SK-N-MC (cell line): ENCODE measurements at regions not wholly inside any gene's neighbourhood (a gene's known extent, or its start where the extent isn't known, plus 50 kb on each side); places are given as distances from the start of the nearest gene placed in this dataset.

Source experiments
- DNase-seq: peaks from one replicate; pipeline ENCODE4 v3.0.0-alpha.2; 2011; ENCODE audit warnings: low read depth, low spot score
- H3K27ac ChIP-seq: fragments of 200-600 bp; sonication (generic); 2 replicates; pipeline ENCODE4 v1.5.1; 2016; ENCODE audit warnings: mixed run types
- H3K36me3 ChIP-seq: fragments of 200-600 bp; sonication (generic); 2 replicates; pipeline ENCODE4 v1.6.1; 2017; ENCODE audit warnings: antibody characterized with exemption, low read length, mixed read lengths; ENCODE audit not compliant: insufficient read depth
- H3K4me3 ChIP-seq: fragments of 200-600 bp; sonication (generic); 2 replicates; pipeline ENCODE4 v1.5.1; 2016
- H3K9ac ChIP-seq: fragments of 200-600 bp; sonication (generic); 2 replicates; pipeline ENCODE4 v1.8.0; 2017; ENCODE audit warnings: mixed run types, mixed read lengths; ENCODE audit not compliant: insufficient read length
- H3K9me3 ChIP-seq: fragments of 200-600 bp; sonication (generic); 2 replicates; pipeline ENCODE4 v1.6.1; 2017; ENCODE audit warnings: low read depth, mild to moderate bottlenecking, antibody characterized with exemption, low read length, moderate library complexity, mixed read lengths
- EZH2 ChIP-seq: fragments of 200-600 bp; sonication (generic); IDR thresholded peaks from one replicate; pipeline ENCODE4 v1.6.1; 2017; ENCODE audit warnings: antibody characterized with exemption
- FOXP2 ChIP-seq: optimal IDR thresholded peaks from 2 replicates; pipeline ENCODE3; 2011; ENCODE audit warnings: mild to moderate bottlenecking, moderate library complexity; ENCODE audit not compliant: insufficient read depth; ENCODE audit errors: extremely low read length, control extremely low read depth
- POLR2AphosphoS5 ChIP-seq: IDR thresholded peaks from 2 replicates; pipeline ENCODE4 v1.6.1; 2012; ENCODE audit warnings: mild to moderate bottlenecking, low read depth, low read length, borderline replicate concordance

DNA sequence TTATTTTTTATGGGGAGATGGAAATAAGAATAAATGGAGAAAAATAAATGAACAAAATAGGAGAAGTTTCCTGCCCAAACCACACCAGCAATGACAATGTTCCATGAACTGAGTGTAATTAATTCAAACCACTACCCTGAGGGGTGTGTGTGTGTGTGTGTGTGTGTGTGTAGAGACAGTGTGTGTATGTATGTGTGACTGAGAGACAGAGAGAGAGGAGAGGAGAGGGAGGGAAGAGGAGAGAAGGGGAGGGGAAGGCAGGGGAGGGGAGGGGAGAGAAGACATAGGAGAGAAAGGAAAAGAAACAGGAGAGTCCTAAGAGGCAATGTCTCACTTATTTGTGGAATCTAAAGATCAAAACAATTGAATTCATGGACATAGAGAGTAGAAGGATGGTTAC is 65.0 kb upstream of the POU2AF1 start:
- Histone ChIP-seq H3K9ac (no peak overlapping the region), H3K9me3 (no peaks in the 10 kb centered on the region), H3K36me3 (no peaks in the 10 kb centered on the region), H3K27ac (no peak overlapping the region), H3K4me3 (no peak overlapping the region)
- DNase-seq: no peak
- no peak for TF ChIP-seq FOXP2
- TF ChIP-seq EZH2: no peak
- TF ChIP-seq POLR2AphosphoS5: no peak

DNA sequence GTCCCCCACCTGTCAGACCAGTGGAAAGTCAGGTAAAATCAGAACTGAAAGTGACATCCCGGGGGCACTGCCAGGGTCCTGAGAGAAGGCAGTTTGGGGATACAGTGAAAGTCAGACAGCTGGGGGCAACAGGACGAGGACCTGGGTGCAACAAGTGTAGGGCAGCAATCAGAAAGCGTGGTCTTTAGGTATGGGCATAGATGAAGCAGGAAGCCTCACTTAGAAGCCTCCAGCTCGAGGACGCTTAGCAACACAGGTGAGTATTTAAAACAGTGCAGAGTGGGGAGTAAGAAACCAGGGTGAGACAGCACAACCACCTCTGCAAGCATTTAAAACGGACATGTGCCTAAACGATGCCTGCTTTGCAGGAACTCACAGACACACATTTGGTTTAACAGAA is 64.6 kb upstream of the POU2AF1 start:
- H3K27ac ChIP-seq: no peak overlapping the region
- TF ChIP-seq EZH2: no peak
- TF ChIP-seq FOXP2: no peak
- no peak for TF ChIP-seq POLR2AphosphoS5
- H3K4me3 ChIP-seq: no peak overlapping the region
- H3K36me3 ChIP-seq: no peaks in the 10 kb centered on the region
- no peak overlapping the region for H3K9ac ChIP-seq
- DNase-seq: no peak
- no peaks in the 10 kb centered on the region for H3K9me3 ChIP-seq

DNA sequence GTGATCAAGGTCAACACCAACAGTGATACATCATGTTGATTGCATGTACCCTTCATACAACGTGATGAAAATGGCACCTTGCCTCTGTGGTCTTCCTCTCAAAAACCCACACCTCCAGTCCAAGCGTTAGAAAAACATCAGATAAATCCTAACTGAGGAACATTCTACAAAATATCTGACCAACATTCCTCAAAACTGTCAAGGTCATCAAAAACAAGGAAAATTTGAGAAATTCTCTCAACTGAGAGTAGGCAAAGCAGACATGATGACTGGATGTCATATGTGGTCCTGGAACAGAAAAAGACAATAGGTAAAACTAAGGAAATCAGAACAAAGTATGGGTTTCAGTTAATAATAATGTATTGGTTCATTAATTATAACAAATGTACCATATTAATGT is 64.0 kb upstream of the POU2AF1 start:
- H3K36me3 ChIP-seq: no peaks in the 10 kb centered on the region
- no peak for TF ChIP-seq EZH2
- H3K9me3 ChIP-seq: no peaks in the 10 kb centered on the region
- DNase-seq: no peak
- no peak overlapping the region for H3K27ac ChIP-seq
- H3K9ac ChIP-seq: no peak overlapping the region
- no peak overlapping the region for H3K4me3 ChIP-seq

DNA sequence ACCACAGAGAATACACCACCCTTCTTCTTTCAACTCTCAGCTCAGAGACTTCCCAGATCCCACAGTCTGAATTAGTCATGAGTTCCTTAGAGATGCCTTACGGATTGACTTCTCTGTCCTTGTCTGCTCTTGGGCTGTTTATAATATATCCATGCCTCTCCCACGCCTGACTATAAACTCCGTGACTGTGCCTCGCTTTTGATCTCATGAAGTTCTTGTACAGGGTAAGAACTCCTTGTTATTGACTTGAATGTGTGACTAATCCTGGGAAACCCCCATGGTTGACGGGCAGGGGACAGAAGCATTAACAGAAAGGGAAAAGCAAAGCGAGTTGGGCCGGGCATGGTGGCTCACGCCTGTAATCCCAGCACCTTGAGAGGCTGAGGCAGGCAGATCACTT is 62.4 kb upstream of the POU2AF1 start:
- no peaks in the 10 kb centered on the region for H3K36me3 ChIP-seq
- TF ChIP-seq POLR2AphosphoS5: no peak
- no peak overlapping the region for H3K9ac ChIP-seq
- H3K27ac ChIP-seq: no peak overlapping the region
- no peak overlapping the region for H3K4me3 ChIP-seq
- no peak for DNase-seq
- H3K9me3 ChIP-seq: no peaks in the 10 kb centered on the region

DNA sequence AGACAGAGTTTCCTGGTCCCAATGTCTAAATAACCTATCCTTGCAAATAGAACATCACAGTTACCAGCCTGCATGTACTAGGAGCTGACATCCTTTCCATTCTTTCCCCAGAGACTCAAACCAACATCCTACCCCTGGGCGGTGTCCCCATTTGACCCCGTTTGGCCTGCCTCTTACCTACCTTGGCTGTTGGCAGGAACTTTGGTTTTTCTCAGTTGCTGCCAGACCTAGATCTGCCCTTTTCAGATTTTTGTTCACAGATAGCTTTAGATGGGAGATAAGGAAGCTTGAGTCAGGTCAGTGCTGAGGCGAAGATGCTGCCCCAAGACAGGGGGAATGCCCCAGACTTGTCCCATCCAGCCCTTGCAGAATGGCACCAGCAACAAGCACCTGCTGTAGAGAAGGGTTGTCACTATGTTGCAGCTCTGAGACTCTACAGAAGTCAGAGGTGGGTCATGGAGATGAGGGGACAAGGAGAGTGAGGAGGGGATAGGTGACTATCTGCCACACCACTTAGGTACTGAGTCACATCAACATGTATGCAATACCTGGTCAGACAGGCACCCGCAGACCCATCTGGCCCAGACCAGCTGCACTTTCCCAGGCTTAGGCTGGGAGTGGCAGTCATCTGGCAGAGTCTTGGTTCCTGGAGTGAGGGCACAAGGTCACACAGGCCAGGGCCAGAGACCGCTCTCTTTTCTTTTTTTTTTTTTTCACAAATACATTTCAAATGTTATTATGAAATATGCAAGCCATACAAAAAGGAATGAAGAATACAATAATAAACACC is 61.5 kb upstream of the POU2AF1 start:
- no peak overlapping the region for H3K4me3 ChIP-seq
- TF ChIP-seq POLR2AphosphoS5 (no peak), FOXP2 (no peak), EZH2 (no peak)
- no peak overlapping the region for H3K27ac ChIP-seq
- no peak for DNase-seq
- H3K9me3 ChIP-seq: no peaks in the 10 kb centered on the region
- H3K9ac ChIP-seq: no peak overlapping the region
- H3K36me3 ChIP-seq: no peaks in the 10 kb centered on the region

DNA sequence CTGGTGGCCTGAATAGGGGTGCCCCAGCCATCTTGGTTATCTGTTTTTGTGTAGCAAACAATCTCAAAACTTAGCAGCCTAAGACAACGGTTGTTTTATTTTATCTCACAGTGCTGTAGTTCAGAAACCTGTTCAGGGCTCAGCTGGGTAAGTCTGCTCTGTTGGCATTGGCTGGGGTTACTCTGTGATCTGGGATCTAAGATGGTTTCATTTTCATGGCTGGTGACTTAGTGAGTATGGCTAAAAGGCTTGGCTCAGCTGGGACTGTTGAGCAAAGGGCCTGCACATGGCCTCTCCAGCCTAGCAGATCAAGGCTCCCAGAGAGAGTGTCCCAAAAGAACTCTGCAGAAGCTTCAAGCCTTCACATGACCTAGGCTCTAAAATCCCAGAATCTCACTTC is 60.8 kb upstream of the POU2AF1 start:
- H3K27ac ChIP-seq: no peak overlapping the region

DNA sequence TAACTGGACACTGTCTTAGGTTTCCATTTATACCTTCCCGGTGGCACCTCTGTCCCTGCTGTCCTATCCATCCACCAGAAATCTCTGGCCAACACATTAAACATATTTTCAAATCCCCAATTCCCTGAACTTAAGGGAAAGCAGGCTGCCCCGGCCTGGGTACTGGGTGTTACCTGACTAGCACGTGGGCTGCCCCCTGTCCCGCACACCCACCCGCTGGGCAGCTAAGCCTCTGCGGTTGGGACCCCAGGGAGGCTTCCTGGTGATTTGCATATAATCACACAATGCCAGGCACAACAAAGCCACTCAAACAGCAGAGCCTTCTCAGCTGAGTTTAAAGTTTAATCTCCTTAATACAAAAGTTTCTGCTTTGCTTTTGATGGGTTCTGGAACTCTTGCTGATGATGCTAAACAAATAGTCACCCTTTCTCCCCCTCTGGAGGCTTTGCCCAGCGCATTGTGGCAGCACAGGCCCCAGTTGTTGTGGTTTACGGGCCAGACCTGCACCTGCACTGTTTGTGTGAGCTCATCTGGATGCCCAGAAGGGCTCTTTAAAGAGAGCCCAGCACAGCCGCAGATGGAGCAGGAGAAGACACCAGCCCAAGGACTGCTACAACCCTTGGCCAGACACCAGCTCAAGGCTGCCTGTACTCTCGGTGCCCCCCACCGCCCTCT is 59.9 kb upstream of the POU2AF1 start:
- TF ChIP-seq EZH2 (no peak), FOXP2 (no peak), POLR2AphosphoS5 (no peak)
- no peak overlapping the region for H3K27ac ChIP-seq
- DNase-seq: no peak
- H3K4me3 ChIP-seq: no peak overlapping the region
- H3K9ac ChIP-seq: no peak overlapping the region
- no peaks in the 10 kb centered on the region for H3K9me3 ChIP-seq
- no peaks in the 10 kb centered on the region for H3K36me3 ChIP-seq

More for the DNA sequence above, 60.8 kb upstream of the POU2AF1 start:
- TF ChIP-seq POLR2AphosphoS5: no peak
- no peak overlapping the region for H3K9ac ChIP-seq
- H3K9me3 ChIP-seq: no peaks in the 10 kb centered on the region
- no peak overlapping the region for H3K4me3 ChIP-seq
- no peaks in the 10 kb centered on the region for H3K36me3 ChIP-seq
- DNase-seq: no peak

DNA sequence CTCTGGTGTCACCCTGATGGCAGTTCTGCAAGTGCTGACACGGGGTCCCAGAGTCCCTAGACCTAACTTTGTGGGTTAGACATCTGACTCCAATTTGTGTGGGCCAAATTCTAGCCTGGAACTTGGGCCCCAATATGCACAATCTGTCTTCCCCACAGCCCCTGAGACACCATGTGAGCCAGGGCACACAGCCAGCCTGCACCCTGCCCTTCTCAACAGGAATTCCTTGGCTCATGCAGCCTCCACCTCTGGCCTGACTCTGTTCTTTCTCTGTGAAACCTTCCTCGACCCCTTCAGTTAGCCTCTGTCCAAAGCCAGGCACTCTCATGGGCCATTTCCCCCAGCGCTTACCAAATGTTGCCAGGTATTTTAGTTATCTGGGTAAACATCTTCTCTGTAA is 59.1 kb upstream of the POU2AF1 start:
- DNase-seq: no peak
- H3K9ac ChIP-seq: no peak overlapping the region
- no peak for TF ChIP-seq EZH2
- TF ChIP-seq FOXP2: no peak
- no peak for TF ChIP-seq POLR2AphosphoS5
- H3K4me3 ChIP-seq: no peak overlapping the region
- no peaks in the 10 kb centered on the region for H3K36me3 ChIP-seq
- H3K9me3 ChIP-seq: no peaks in the 10 kb centered on the region
- H3K27ac ChIP-seq: no peak overlapping the region

DNA sequence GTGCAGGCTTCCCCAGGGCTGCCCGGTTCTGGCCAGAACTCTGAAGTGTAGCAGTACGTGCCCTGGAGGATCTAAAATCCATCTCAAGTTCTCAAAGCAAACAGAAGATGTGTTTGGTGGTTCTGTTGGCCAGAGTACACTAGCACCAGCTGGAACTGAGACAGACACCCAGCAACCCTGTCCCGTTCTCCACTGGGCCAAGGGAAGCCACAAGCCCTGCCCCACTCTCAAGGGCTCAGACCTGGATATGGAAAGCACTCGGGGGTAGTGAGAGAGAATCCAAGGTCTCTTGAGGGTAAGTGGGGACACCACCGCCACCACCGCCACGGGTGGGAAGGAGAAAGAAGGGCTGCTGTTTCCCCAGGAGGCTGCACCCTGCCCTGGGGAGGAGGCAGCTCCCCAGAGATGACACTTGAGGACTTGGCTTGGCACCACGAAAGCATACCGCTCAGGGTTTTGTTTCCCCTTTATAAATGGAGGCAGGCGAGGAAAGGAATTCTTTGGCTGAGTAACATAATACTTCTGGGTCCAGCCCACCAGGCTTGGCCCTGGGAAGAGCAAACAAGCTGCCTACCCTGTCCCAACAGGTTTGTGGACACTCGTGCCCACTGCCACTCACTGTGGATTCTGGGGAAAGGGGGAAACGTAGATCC is 56.1 kb upstream of the POU2AF1 start:
- no peak for DNase-seq
- Histone ChIP-seq H3K9ac (no peak overlapping the region), H3K27ac (no peak overlapping the region), H3K9me3 (no peaks in the 10 kb centered on the region), H3K4me3 (no peak overlapping the region), H3K36me3 (no peaks in the 10 kb centered on the region)
- TF ChIP-seq EZH2 (no peak), FOXP2 (no peak), POLR2AphosphoS5 (no peak)
